Left renal pelvis (tissue), 4 donors: ENCODE measurements at regions not wholly inside any gene's neighbourhood (a gene's known extent, or its start where the extent isn't known, plus 50 kb on each side); places are given as distances from the start of the nearest gene placed in this dataset.

Experiments used
- DNase-seq, 4 donors: peaks; one replicate each; pipeline ENCODE4 v3.0.0-alpha.2; 2013; ENCODE audit warnings: low read depth in 4 of 4, low spot score in 3 of 4

DNA sequence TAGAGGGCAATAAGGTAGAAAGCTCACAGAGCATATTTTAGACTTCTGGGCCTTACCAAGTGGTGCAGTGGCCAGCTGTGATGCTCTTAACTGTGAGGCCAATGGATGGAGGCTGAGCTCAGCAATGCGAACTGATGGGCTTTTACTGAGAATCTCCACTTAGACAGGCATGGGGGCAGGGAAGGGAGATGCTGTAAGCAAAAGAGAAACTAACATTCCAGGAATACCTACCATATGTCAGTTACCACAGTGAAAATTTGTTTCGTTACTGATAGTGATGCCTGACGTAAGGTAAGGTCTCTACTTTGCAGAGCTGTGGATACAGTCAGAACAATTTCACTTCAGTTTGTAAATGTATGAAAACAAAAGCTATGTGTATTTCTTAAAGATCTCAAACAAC is 250.6 kb upstream of the ZFHX3 start:
- DNase-seq = no peak

DNA sequence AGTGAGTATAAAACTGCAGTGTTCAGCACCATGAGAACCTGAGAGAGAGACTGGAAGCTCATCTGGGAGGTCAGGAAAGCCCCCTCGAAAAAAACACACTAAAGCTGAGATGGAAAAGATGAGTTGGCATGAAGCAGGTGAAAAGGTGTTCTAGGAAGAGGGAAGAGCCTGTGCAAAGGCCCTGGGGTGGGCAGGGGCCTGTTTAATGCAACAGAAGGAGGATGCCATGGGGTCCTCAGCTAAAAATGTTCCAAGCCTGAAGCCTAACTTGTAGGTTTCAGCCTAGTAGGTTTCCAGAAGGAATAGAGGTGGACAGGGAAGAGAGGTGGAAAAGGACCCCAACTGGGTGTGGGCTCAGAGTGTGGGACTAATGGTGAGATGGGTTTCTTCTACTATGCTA is 242.3 kb upstream of the ZFHX3 start:
- DNase-seq = no peak

DNA sequence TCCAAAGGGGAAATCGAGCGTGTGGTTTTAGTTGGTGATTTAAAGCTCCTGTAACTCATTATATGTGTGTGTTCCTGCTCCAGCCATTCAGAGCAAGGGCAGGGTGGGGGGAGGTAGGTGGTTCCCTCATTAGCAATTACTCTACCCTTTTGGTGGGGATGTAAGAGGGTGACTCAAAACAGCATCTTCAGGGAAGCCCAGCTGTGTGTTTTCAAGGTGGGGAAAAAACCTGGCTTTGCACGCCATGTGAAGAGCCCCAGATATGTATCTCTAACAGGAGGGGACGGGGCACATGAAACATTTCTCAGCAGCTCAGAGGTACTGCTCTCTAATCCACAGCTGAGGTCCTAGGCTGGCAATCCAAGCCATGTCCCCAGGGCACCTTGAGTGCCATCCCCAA is 241.3 kb upstream of the ZFHX3 start:
- no peak for DNase-seq

DNA sequence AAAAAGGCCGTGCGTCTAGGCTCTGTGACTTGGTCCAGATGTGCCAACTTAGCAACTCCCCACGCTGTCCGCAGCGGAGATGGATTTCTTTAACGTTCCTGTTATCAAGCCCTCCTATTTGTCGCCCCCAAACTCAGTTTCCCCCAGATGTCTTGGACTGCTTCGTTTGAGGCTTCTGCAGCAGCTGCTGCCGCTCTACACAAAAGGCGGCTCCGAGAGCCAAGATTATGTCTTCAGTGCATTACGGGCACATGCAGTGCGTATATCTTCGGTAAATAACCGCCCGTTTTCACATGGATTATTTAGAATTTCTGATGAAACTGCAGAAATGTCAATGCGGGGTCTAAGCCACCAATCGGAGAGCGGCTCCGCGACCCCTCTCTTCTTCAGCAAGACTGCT is 240.6 kb upstream of the ZFHX3 start:
- no peak for DNase-seq

DNA sequence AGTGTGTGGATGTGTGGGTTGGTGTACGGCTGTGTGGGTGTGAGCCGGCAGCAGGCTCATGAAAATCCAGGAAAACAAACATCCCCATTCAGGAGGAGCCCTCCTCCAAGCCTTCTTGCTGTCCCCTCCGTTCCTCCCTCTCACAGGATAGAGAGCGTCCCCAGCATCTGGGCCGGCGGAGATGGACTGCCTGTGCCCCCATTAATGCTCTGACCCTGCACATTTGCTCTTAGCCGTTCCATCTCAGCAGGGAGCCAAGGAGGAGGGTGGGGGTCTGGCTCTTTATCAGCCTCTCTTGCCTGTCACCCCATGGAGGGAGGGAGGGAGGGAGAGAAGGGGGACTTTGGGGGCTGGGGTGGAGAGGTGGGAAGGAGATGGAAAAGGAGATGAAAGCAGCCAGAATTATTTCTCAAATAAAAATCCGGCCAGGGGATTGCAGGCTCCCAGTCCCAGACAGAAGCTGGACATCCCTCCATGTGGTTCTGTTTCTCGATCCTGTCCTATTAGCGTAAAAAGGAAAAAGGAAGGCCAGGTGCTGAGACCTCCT is 240.0 kb upstream of the ZFHX3 start:
- no peak for DNase-seq

DNA sequence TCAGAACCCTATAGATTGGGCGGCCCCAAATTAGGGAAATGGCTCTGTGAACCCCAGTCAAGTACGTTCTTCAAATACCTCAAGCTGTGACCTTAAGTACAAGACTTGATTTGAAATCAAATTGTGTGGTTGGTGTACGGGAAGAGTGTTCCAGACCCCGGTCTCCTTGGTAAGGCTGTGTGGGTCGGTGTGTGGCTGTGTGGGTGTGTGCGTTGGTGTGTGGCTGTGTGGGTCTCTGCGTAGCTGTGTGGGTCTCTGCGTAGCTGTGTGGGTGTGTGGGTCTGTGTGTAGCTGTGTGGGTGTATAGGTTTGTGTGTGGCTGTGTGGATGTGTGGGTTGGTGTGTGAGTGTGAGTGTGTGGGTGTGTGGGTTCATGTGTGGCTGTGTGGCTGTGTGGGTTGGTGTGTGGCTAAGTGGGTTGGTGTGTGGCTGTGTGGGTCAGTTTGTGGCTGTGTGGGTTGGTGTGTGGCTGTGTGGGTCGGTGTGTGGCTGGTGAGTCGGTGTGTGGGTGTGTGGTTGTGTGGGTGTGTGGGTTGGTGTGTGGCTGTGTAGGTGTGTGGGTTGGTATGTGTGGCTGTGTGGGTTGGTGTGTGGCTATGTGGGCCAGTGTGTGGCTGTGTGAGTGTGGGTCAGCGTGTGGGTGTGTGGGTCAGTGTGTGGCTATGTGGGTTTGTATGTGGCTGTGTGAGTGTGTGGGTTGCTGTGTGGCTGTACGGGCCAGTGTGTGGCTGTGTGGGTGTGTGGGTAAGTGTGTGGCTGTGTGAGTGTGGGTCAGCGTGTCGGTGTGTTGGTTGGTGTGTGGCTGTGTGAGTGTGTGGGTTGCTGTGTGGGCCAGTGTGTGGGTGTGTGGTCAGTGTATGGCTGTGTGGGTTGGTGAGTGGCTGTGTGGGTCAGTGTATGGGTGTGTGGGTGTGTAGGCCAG is 238.7 kb upstream of the ZFHX3 start:
- DNase-seq = no peak

DNA sequence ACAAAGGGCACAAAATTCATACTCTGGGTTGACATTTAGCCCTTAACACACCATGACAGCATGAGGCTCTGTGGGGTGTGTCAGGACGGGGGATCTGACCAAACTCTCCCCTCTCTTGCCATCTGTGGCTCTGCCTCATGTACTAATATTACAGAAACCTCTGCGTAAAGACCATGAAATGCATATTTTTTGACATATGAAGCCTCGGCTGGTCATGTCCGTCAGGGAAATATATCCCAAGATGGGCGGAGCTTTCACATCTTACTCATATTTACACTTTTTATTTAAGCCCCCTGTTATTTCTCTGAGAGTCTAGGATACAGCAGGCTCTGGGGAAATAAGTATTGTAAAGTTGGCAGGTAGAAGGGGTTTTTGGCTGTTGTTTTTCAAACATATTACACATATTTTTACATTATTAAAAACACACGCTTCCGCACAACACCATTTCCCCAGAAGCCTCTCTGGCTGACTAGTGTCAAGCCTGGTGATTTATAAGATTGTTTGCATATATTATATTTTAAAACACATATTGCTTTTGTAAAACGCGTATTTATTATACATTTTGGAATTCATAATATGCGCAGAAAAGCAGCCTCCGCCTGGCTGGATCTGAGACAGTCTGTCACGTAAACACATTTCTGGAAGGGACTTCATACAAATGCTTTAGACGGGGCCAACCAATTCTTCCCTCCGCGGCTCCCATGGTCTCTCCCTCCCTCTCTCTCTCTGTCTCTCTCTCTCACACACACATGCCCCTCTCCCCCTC is 237.7 kb upstream of the ZFHX3 start:
- DNase-seq = no peak

DNA sequence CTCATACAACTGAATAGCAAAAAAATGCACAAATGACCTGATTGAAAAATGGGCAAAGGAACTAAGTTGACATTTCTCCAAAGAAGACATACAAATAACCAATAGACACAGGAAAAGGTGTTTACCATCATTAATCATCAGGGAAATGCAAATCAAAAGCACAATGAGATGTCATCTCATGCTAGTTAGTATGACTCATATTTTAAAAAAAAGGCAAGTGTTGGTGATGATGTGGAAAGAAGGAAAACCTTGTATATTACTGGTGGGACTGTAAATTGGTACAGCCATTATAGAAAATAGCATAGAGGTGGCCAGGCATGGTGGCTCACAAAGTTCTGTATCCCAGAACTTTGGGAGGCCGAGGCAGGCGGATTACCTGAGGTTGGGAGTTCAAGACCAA is 232.5 kb upstream of the ZFHX3 start:
- DNase-seq = no peak

DNA sequence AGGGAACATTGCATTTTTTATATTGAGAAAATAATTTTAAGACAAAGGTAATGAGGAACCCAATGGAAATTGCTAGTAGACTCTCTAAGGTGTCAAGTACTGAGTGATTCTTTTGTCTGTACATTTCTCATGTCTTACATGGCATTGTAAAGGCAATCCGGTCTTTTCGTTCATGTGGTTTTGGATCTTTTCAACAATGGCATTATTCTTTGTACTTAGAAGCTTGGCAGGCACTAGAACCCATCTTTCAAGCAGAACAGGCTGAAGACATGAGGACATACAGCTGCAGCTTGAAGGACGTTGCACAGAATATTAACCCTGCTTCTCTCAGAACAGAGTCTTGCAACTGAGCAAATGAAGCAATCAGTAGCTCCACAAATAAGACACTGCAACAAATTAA is 231.5 kb upstream of the ZFHX3 start:
- DNase-seq = no peak

DNA sequence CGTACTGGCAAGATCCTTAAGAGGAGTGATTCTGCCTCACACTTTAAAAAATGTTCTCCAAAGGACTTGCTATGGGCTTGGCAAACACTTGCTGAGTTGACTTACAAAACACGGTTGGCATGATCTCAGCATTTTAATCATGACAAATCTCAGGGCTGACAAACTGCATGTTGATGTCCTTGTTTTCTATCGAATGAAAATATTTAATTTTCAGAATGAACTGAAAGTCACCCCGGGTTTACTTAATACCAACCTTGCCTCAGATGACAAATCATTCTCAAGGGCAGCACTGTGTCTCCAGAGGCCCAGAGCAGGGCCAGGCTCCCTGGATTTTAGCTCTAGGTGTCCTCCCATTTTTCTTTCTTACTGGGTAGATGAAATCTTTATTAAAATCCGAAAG is 229.1 kb upstream of the ZFHX3 start:
- DNase-seq = no peak

DNA sequence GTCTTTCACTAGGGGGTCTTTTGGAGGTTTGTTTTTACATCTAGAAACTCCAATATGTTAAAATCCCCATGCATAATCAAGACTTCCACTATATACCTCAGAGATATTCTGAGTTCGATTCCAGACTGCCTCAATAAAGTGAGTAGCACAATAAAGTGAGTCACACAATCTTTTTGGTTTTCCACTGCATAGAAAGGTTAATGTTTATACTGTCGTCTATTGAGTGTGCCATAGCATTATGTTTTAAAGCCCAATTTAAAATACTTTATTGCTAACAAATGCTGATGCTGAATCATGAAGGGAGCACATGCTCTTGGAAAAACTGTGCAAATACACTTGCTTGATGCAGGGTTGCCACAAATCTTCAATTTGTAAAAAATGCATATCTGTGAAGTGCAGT is 227.5 kb upstream of the ZFHX3 start:
- DNase-seq = no peak

DNA sequence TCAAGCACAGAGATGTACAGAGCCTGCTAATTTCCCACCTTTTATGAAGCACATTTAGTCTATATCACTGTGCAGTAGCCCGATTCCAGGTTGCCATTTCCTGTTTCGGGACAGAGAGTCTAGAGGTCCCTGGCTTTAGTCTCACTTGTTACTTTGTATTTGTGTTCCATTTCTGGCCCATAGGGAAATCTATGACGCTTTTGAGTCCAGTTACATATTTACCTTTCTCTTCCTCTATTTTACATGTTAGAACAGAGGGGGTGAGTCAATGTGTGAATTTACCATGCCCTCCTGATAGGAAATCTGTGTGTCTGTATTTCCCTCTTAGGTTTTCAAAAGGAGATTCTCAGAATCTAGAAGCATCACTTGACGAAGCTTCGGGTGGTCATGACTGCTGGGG is 227.1 kb upstream of the ZFHX3 start:
- no peak for DNase-seq

DNA sequence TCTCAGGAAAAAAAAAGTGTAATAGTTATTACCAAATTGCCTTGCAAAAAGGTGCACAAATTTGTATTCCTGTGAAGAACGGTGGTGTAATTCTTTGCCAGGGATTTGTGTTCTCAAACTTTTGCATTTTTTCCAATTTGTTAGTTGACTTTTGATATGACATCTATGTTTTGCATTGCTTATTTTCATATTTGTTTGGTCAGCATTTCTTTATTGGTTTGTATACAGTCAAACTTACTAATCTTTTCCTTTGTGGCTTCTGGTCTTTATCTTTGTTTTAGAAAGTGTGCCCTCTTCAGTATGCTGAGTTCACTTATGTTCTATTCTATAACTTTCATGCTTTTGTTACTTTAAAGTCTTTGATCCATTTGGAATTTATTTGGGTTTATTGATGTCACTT is 226.2 kb upstream of the ZFHX3 start:
- no peak for DNase-seq

DNA sequence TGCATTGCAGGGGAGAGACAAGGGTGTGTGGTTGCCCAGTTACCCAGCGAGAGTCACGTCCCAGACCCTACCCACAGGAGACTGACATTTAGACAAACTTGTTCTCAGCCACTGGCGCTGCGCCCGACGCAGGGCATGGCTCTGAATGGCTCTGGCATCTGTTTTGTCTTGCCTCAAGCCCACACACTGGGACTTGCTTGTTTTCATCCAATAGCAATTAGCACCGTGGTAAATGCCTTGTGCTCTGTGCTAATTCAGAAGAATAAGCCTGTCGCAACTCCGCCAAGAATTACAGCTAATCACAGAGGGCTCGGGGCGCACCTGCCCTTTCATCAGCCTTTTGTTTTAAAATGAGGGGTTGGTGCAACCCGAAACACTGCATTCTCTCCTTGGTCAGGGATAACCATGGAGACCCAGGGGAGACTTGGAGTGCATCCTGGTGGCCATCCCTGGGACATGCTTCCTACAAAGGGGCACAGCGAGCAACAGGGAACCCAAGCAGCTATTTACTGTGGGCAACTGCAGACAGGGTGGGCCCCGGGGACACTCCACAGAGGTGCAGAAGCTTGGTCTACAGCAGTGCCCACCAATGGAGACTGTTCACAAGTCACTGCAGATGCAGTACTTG is 220.6 kb upstream of the ZFHX3 start:
- no peak for DNase-seq

DNA sequence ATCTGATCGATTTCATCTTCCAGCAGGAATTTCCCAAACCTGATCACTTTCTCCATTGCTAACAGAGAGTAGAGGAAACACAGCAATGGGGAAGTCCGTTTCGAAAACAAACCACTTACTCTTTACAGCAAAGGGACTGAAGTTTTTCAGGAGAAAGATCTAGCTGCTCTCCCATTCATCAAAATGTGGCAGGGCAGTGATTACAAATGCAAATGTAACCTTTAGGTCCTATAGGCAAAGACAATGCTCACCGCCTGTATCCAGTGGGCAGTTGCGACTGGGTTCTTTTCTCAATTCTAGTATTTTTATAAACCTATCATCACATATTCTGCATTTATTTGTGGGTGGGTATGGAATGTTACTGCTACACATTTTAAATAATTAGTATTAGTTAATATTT is 218.0 kb upstream of the ZFHX3 start:
- DNase-seq = no peak

DNA sequence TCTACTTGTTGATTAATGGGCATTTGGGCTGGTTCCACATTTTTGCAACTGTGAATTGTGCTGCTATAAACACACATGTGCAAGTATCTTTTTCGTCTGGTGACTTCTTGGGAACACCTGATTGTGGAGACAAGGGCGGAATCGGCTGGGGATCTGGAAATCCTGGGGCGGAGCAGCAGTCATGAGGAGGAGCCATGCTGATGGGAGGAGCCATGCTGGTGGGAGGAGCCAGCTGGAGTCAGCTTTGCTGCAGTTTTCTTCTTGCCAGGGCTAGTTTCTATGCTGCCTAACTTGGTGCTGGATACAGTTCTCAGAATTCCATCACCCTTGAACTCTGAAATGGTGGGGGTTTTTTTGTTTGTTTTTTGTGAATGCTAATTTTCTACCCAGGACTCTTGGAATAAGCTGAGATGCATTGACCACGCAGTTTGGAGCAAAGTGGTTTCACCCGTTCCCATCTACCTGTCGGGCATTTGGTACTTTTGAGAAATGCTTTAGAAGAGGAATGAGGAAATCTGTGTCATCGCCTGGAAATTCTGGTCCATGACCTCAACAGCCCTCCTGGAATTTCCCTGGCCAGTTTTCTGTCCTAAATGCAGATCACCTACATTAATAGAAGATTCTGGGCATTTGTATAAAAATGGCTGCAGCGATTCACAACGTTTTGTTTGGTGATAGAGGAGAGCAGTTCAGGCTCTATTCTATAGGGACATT is 217.4 kb upstream of the ZFHX3 start:
- DNase-seq = no peak

DNA sequence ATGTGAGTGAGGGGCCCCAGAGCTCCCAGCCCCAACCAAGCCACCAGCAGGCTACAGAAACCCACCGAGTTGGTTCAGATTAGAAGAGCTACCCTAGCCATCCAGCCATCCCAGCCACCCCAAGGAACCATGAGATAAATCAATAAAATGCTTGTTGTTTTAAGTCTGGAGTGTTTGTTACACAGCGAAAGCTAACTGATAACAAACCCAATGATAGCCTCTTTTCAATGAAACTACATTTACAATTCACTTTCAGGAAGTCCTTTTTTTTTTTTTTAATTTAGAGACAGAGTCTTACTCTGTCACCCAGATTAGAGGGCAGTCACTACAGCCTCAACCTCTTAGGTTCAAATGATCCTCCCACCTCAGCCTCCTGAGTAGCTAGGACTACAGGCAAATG is 215.0 kb upstream of the ZFHX3 start:
- no peak for DNase-seq

DNA sequence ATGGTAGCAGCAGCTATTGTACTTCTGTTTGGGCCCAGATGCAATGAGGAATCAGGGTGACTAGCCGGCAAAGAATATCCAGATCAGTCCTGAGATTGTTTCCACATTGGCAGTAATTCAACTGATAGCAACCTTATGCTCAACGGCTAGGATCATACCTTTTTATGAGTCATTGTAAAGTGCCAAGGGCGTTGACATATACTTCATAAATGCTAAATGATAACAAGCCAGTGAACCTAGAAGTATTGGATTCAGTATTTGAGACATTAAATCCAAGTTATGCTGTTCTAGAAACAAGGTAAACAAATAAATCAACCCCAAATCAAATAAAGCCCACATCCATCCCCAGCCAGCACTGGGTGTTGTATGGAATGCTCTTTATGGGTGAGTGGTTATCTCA is 207.1 kb upstream of the ZFHX3 start:
- no peak for DNase-seq

DNA sequence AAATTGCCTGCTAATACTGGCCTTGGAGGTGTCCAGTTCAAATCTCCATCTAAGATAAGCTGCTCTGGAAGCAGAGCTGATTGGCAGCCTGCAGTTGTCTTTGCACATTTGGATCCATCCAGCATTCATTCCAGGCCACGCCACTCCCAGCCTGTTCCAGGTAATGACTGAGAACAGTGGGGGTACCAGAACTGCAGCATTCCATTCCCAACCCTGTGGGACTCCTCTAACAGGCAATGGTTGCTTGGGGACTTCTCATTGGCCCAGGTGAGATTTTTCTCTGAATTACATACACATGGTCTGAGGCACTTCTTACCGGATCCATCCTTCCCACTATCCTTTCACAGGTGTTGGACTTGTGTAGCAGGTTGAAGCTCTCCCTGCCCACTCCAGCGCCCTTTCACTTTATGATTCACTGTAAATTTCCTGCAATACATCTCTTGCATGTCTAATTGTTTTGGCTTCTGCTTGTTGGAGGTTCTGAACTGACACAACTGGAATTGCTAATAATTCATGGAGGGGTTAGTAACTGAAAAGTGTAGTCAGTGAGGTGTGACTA is 206.1 kb upstream of the ZFHX3 start:
- DNase-seq = no peak

DNA sequence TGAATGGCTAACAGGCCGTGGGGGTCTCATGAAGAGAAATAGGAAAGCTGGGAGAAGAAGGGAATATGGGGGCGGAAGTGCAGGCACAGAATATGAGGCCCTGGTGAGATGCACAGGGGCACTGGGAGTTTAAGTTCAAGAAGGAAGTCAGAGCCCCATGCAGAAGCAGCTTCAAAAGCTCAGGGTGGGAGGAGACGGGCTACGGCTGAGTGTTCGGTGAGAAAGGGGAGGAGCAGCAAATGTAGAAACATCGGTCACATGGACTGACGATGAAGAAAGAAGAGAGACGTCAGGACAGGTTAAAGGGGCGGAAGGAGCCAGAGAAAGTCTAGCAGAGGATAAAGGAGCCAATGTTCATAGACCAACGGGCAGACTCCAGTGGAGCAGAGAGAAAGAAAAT is 204.5 kb upstream of the ZFHX3 start:
- no peak for DNase-seq
